Neuronal stem cell (in vitro differentiated cells): ENCODE measurements at regions not wholly inside any gene's neighbourhood (a gene's known extent, or its start where the extent isn't known, plus 50 kb on each side); places are given as distances from the start of the nearest gene placed in this dataset.
A peak's percentile ranks its signal among the peaks of the same experiment; 100 is the strongest.
"Not testable (repeated sequence)": the region's sequence is repeated elsewhere in the genome, so short reads cannot be mapped to it uniquely, and the experiment has no call there.

ENCODE experiments used
- DNase-seq: peaks from one replicate; pipeline ENCODE4 v3.0.0-alpha.2; 2013; ENCODE audit warnings: low spot score
- H2AFZ ChIP-seq: one replicate; pipeline ENCODE4 v1.6.1; 2013; ENCODE audit warnings: mild to moderate bottlenecking, low read length, inconsistent platforms
- H2AK5ac ChIP-seq: 2 replicates; pipeline ENCODE4 v1.6.1; 2013; ENCODE audit warnings: low read depth, mild to moderate bottlenecking, inconsistent platforms, low read length, moderate library complexity, mixed read lengths
- H2BK120ac ChIP-seq: 2 replicates; pipeline ENCODE4 v1.6.1; 2013; ENCODE audit warnings: low read depth, mild to moderate bottlenecking, inconsistent platforms, low read length, moderate library complexity, mixed read lengths
- H2BK12ac ChIP-seq: one replicate; pipeline ENCODE4 v1.6.1; 2013; ENCODE audit warnings: low read length, inconsistent platforms
- H2BK15ac ChIP-seq: 2 replicates; pipeline ENCODE4 v1.6.1; 2013; ENCODE audit warnings: mild to moderate bottlenecking, low read length, inconsistent platforms, mixed read lengths
- H2BK5ac ChIP-seq: one replicate; pipeline ENCODE4 v1.6.1; 2013; ENCODE audit warnings: inconsistent platforms, mild to moderate bottlenecking, low read length, moderate library complexity
- H3K14ac ChIP-seq: one replicate; pipeline ENCODE4 v1.6.1; 2013; ENCODE audit warnings: low read length, inconsistent platforms
- H3K18ac ChIP-seq: 2 replicates; pipeline ENCODE4 v1.6.1; 2013; ENCODE audit warnings: low read length, inconsistent platforms
- H3K23ac ChIP-seq: 2 replicates; pipeline ENCODE4 v1.6.1; 2013; ENCODE audit warnings: low read depth, mild to moderate bottlenecking, mixed read lengths, low read length, inconsistent platforms; ENCODE audit not compliant: poor library complexity
- H3K27ac ChIP-seq: replicated peaks from 3 replicates; pipeline ENCODE4 v1.5.1; 2013; ENCODE audit warnings: low read length, inconsistent platforms
- H3K27me3 ChIP-seq, 3 experiments: 2 replicates each; pipeline ENCODE4 v1.6.1; 2013; ENCODE audit warnings: low read length in 3 of 3, mild to moderate bottlenecking in 2 of 3, inconsistent platforms in 1 of 3, low read depth in 1 of 3, mixed read lengths in 1 of 3, moderate library complexity in 1 of 3; ENCODE audit not compliant: control insufficient read depth in 3 of 3, insufficient read depth in 3 of 3
- H3K36me3 ChIP-seq, 2 donors: replicated peaks in 1 of 2; 2 replicates each; pipeline ENCODE4 v1.6.1; 2013; ENCODE audit warnings: low read length in 2 of 2; ENCODE audit not compliant: control insufficient read depth in 2 of 2, insufficient read depth in 2 of 2
- H3K4ac ChIP-seq: 2 replicates; pipeline ENCODE4 v1.6.1; 2013; ENCODE audit warnings: inconsistent platforms, mild to moderate bottlenecking, low read length, moderate library complexity
- H3K4me1 ChIP-seq, 2 donors: 1 replicate in 1 of 2; 2 replicates in 1 of 2; pipeline ENCODE4 v1.6.1; 2013; ENCODE audit warnings: low read length in 2 of 2, low read depth in 1 of 2; ENCODE audit not compliant: control insufficient read depth in 2 of 2, insufficient read depth in 1 of 2
- H3K4me2 ChIP-seq: one replicate; pipeline ENCODE4 v1.6.1; 2013; ENCODE audit warnings: mild to moderate bottlenecking, low read length, inconsistent platforms; ENCODE audit not compliant: insufficient read depth, poor library complexity, severe bottlenecking
- H3K4me3 ChIP-seq, 2 donors: 2 replicates each; pipeline ENCODE4 v1.5.1; 2013; ENCODE audit warnings: low read length in 2 of 2, mild to moderate bottlenecking in 2 of 2, inconsistent platforms in 1 of 2, moderate library complexity in 1 of 2
- H3K79me1 ChIP-seq: one replicate; pipeline ENCODE4 v1.6.1; 2013; ENCODE audit warnings: low read depth, mild to moderate bottlenecking, inconsistent platforms, low read length, moderate library complexity
- H3K9ac ChIP-seq: one replicate; pipeline ENCODE4 v1.6.1; 2013; ENCODE audit warnings: mild to moderate bottlenecking, low read depth, low read length, inconsistent platforms; ENCODE audit not compliant: poor library complexity
- H3K9me3 ChIP-seq, 2 donors: replicated peaks in 1 of 2; 2 replicates each; pipeline versions ENCODE3 to v1.6.1; 2013; ENCODE audit warnings: low read length in 2 of 2, mild to moderate bottlenecking in 2 of 2, inconsistent platforms in 1 of 2, low read depth in 1 of 2, mixed read lengths in 1 of 2, moderate library complexity in 1 of 2; ENCODE audit not compliant: control insufficient read depth in 2 of 2, insufficient read depth in 1 of 2
- H4K8ac ChIP-seq: one replicate; pipeline ENCODE4 v1.6.1; 2013; ENCODE audit warnings: low read depth, mild to moderate bottlenecking, inconsistent platforms, low read length, moderate library complexity
- H4K91ac ChIP-seq: one replicate; pipeline ENCODE4 v1.6.1; 2013; ENCODE audit warnings: low read length, low read depth, mild to moderate bottlenecking, inconsistent platforms; ENCODE audit not compliant: poor library complexity
- WGBS, 2 donors: extraction: QIAGEN DNeasy Blood & Tissue Kit; methylation state at CpG; one replicate each; pipeline ENCODE4 v1.1.7; 2013; ENCODE audit warnings: missing lambda C conversion rate in 2 of 2, mixed read lengths in 1 of 2; ENCODE audit not compliant: insufficient read length in 2 of 2, insufficient replicate concordance in 1 of 2; ENCODE audit errors: extremely low coverage in 2 of 2; 5-methylcytosine and 5-hydroxymethylcytosine counted together

DNA sequence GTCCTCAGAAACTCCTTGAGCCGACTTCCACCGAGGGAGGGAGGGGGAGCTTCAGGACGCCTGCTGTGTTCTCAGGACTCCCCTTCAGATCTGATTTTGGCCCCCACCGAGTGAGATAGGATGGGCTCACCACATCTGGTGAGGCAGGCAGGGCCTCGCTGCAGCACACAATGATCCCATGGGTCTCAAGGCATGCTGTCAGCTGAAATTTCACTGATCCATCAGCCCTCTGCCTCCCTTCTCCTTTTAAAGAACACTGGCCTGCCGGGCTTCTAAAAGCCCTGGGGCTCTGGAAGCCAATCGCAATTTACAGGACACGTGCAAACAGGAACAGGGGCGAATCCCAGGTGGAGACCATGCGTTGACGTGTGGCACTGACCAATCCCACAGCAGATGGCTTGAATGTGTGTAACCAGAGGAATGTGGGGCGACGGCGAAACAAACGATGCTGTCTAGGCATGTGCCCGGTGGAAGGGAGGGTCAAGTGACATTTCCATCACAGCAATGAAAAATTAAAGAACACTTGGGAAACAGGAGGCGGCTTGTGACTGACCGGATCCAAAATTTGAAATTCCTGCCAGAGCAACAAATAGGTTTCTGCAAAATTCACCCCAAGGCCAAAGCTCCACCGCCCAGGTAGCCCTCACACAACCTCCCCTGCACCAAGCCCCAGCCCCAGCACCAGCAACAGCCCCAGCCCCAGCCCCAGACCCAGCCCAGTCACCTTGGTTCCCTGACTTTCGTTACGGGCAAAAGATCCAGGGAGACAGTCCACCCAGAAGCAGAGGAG, 167.1 kb upstream of the ZNF337 start:
- Histone ChIP-seq H3K9me3 (no peaks in the 10 kb centered on the region), H3K9ac (no peak overlapping the region), H3K4me1 (peaks cover 12 to 14% of the 10 kb centered on the region in 2 donors), H3K23ac (peak overlapping the region; percentile 93), H4K8ac (no peak overlapping the region), H3K4ac (no peak overlapping the region), H3K36me3 (no peaks in the 10 kb centered on the region), H2BK15ac (no peak overlapping the region), H2BK120ac (no peak overlapping the region), H3K14ac (no peak overlapping the region), H2AFZ (peak overlapping the region; percentile 73), H3K27ac (no peak overlapping the region), H3K4me2 (peak overlapping the region; percentile 73), H2BK5ac (no peak overlapping the region), H3K18ac (peak overlapping the region; percentile 52), H3K27me3 (peaks cover 9 to 73% (median 42%) of the 10 kb centered on the region in 3 experiments), H3K79me1 (no peaks in the 10 kb centered on the region), H3K4me3 (peak overlapping the region; percentile 33 to 74), H2BK12ac (no peak overlapping the region), H4K91ac (no peak overlapping the region), H2AK5ac (no peak overlapping the region)
- WGBS, 2 donors: no CpG with 5 or more reads among the region's 21 CpGs
- no peak for DNase-seq

DNA sequence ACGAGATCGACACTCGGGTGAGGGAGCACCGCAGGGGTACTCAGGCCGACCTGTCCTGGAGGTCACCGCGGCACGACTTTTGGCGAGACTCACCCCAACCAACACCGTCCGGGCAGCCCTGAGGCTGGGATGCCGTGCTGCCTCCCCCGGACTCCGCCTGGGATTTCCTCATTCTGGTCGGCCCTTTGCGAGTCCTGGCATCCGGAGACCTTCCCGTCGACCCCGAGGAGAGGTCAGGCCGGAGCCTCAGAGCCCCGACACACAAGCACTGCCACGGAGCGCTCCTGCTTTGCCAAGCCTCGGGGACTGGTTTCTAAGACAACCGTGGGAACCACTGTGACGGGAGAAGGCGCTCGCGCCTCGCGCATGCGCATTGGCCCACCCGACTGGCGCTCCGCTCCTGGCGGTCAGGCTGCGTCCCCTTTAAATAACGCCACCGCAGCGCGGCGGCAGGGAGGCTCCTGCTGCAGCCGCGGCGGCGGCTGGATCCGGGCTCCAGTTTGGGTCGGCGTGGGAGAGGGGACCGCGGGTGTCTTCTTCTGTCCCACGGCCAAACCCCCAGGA, 166.4 kb upstream of the ZNF337 start:
- H3K79me1 ChIP-seq, H2BK12ac ChIP-seq, H4K91ac ChIP-seq, H3K14ac ChIP-seq, H4K8ac ChIP-seq, H2BK5ac ChIP-seq, H2AK5ac ChIP-seq, H2BK15ac ChIP-seq, H3K4ac ChIP-seq, H3K27ac ChIP-seq, H3K36me3 ChIP-seq, H3K9me3 ChIP-seq, H2BK120ac ChIP-seq: not testable (repeated sequence)
- Histone ChIP-seq H3K23ac (peak overlapping the region; percentile 55), H3K4me3 (peak overlapping the region; percentile 33 to 75), H3K18ac (peak overlapping the region; percentile 52), H3K4me2 (peak overlapping the region; percentile 73), H3K4me1 (peaks cover 10 to 12% of the 10 kb centered on the region in 2 donors), H3K27me3 (peaks cover 9 to 79% (median 45%) of the 10 kb centered on the region in 3 experiments), H2AFZ (peak overlapping the region; percentile 73), H3K9ac (peak overlapping the region; percentile 21)
- DNase-seq: peak; percentile 89
- WGBS, 2 donors: no CpG with 5 or more reads among the region's 53 CpGs

DNA sequence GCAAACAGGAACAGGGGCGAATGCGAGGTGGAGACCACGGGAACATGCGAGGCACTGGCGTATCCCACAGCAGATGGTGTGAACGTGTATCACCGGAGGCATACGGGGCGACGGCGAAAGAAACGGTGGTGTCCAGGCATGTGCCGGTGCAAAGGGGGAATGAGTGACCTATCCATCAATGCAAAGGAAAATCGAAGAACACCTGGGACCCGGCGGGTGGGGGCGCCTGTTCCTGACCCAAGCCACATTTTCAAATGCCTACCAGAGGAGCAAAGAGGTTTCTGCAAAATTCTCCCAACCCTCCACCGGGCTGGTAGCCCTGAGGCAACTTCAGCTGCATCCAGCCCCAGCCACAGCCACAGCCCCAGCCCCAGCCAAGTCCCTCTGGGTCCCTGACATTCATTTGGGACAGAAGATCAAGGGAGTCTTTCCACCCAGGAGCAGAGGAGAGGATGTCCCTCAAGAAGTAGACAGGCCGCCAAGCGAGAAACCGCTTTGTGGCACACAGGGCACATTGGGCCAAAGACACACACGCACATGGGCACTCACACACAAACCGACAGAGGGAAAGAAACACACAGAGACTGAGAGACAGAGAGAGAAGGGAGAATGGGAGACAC, 164.0 kb upstream of the ZNF337 start:
- Histone ChIP-seq H4K91ac (no peak overlapping the region), H3K27me3 (peaks cover 9 to 81% (median 42%) of the 10 kb centered on the region in 3 experiments), H2AFZ (peak overlapping the region; percentile 45)

More for the DNA sequence above, 164.0 kb upstream of the ZNF337 start:
- no peak overlapping the region for H2BK15ac ChIP-seq
- no peak overlapping the region for H2BK120ac ChIP-seq
- no peak overlapping the region for H3K27ac ChIP-seq
- no peak overlapping the region for H3K4me2 ChIP-seq
- H3K4me3 ChIP-seq: no peak overlapping the region
- no peaks in the 10 kb centered on the region for H3K36me3 ChIP-seq
- H4K8ac ChIP-seq: no peak overlapping the region
- peaks cover 6 to 10% of the 10 kb centered on the region in 2 donors for H3K4me1 ChIP-seq
- H3K79me1 ChIP-seq: no peaks in the 10 kb centered on the region
- H3K4ac ChIP-seq: no peak overlapping the region
- peak overlapping the region; percentile 28 for H3K18ac ChIP-seq
- no peak overlapping the region for H2AK5ac ChIP-seq
- no peak overlapping the region for H3K9ac ChIP-seq
- peak overlapping the region; percentile 80 for H3K23ac ChIP-seq
- WGBS, 2 donors: no CpG with 5 or more reads among the region's 23 CpGs
- no peak for DNase-seq
- no peak overlapping the region for H2BK12ac ChIP-seq
- no peak overlapping the region for H3K14ac ChIP-seq
- no peak overlapping the region for H2BK5ac ChIP-seq
- no peaks in the 10 kb centered on the region for H3K9me3 ChIP-seq
